HG03175 (cell line): ENCODE measurements at regions not wholly inside any gene's neighbourhood (a gene's known extent, or its start where the extent isn't known, plus 50 kb on each side); places are given as distances from the start of the nearest gene placed in this dataset.

Experiments
- ATAC-seq: cut with Tn5 transposase; IDR thresholded peaks from one replicate; pipeline ENCODE4 v1.9.1; 2021; ENCODE audit warnings: mild to moderate bottlenecking, moderate library complexity; ENCODE audit not compliant: unreplicated experiment

DNA sequence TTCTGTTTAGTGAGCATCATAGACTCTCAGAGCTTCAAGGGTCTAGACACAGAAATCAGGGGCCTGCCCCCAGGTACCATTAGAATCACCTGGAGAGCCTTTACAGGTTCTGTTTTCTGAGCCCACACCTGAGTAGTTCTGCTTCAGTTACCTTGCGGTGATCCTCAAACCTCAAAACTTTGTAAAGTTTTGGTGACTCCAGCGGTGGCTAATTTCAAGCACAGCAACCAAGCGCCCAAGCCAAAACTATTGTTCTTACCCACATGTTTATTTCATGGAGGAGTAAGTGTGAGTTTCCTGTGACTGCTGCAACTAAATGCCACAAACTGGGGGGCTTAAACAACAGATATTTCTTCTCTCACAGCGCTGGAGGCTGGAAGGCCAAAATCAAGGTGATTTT is 108.9 kb downstream of the FOXD1 start:
- no peak for ATAC-seq

- no peak for ATAC-seq
These were observed 109.5 kb downstream of the FOXD1 start for GRCh38 chr5:73339051-73339575.

GRCh38 chr5:73338256-73339050 is 110.1 kb downstream of the FOXD1 start:
- no peak for ATAC-seq

- no peak for ATAC-seq
These were observed 110.9 kb downstream of the FOXD1 start for GRCh38 chr5:73337586-73338255.

DNA sequence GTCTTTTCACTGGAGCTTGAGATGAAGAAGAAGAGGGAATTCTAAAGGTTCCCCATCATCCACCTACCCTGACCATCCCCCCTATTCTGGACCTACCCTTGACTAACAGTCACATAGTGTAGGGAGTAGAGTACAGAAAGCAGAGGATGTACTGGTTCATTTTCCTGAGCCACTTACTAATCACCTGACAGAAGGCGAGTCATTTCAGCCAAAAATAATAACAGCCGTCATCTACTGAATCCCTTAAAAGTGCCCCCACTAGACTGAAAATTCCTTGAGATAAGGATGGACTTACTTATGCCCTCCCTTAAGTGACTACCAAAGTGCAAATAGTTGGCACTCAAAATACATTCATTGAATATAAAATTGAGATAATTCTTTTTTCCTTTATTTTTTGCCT is 112.2 kb downstream of the FOXD1 start:
- ATAC-seq, result no peak

GRCh38 chr5:73333944-73334703 is 114.5 kb downstream of the FOXD1 start:
- no peak for ATAC-seq

DNA sequence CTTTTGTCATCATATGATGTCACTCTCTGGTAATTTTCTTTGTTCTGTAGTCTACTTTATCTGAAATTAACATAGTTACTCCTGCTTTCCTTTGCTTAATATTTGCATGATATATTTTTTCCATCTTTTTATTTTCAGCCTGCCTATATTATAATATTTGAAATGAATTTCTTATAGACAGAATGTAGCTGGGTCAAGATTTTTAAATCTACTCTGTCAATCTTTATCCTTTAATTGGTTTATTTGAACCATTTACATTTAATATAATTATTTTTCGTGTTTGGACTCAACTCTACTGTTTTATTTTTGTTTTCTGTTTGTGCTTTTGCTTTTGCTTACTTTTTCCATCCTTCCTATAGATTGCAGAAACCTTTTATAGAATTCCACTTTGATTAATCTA is 118.0 kb downstream of the FOXD1 start:
- ATAC-seq, result no peak

DNA sequence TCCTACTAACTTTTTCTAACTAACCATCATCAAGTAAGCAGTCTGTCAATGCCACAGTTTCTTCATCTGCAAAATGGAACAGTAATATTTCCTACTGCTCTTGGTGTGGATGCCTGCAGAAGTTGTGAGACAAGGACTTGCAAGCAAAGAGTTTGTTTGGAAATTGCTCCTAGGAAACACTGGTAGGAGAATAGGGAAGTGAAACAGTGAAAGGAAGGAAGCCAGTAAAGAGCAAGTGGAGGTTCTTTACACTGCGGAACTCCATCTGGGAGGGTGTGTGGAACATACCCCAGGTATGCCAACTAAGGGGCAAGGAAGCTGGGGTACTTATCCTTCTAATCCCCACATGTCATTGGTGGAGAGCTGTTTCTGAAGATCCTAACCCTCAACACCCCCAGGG is 119.9 kb downstream of the FOXD1 start:
- no peak for ATAC-seq

- no peak for ATAC-seq
These were observed 120.6 kb downstream of the FOXD1 start for GRCh38 chr5:73327908-73328455.

GRCh38 chr5:73325546-73325945 is 123.0 kb downstream of the FOXD1 start:
- no peak for ATAC-seq

DNA sequence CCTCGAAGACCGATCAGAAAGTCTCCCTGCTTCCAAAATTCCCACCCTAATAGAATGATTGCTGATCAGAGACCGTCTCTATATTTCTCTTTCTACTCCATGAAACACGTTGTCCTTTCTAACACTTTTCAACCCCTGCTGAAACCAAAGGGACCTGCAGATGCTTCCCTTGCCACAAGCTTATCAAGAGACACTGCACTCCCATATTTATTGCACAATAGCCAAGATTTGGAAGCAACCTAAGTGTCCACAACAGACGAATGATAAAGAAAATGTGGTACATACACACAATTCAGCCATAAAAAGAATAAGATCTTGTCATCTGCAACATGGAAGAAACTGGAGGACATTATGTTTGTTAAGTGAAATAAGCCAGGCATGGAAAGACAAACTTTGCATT is 125.1 kb downstream of the FOXD1 start:
- ATAC-seq, result no peak

DNA sequence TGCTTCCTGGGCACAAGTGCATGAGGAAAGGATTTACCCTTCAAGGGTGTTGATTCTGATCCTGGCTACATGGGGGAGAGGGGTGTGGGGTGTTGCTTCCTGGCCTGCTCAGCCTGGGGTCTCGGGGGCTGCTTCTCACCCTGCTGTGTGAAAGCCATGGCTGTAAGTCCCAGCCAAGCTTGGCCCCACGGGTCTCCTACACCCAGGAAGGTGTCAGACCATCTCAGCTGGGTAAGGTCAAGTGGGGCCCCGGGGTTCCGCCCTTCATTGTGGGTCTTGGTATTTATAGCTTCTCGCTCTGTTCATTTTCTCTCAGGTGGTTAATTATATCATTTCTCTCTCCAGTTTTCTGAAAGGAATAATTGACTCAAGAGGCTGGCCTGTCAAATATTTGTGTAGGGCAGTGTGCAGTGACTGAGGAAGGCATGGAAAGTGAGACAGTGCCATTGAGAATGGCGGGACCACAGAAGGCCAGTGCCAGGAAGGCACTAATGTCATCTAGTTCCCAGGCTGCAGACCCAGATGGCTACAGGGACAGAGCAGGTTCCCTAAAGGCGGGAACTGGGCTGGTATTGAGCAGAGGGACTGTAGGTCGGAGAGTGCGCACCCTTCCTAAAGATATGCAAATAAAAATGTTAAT is 126.0 kb downstream of the FOXD1 start:
- ATAC-seq, result no peak

GRCh38 chr5:73321757-73322436 is 126.7 kb downstream of the FOXD1 start:
- no peak for ATAC-seq

- ATAC-seq, result no peak
These were observed 129.5 kb downstream of the FOXD1 start for GRCh38 chr5:73319036-73319435.

- ATAC-seq, result no peak
These were observed 130.3 kb downstream of the FOXD1 start for GRCh38 chr5:73318308-73318719.

- no peak for ATAC-seq
These were observed 131.1 kb downstream of the FOXD1 start for GRCh38 chr5:73317523-73317922.

DNA sequence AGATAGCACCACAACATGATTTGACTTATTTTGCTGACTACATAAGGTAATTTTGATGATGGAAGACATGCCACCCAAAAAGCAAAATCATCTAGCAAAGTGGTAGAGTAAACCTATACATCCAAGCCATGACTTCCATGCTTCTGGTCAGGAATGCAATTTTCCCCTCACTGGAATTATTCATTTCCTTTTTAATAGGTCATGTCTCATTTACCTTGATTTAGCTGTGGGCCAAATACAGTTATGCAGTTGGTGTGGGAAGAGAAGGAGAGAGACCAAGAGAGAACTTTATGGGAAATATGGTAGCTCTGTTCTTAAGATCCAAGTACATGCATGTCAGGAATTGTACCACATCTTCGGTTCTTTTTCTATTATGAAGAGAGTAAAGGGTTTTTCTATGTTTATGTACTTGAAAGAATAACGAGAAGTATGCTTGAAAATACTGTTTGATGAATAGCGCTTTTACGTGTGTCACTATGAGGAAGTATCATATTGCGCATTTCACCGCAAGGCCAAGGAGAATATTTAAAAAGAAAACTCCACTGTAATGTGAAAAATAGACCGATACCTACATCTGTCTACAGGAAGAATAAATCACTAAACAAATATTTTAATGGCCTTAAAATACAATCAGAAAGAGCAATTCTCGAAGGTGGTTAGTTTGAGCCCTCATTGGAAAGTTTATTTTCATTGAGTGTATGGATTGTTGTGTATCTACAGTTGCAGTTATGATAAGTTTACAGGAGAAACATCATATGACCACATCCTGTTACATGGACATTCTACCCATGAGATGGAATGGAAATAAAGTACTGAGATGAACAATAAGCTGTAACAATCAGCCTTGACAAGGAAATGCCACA is 134.0 kb downstream of the FOXD1 start:
- no peak for ATAC-seq

- no peak for ATAC-seq
These were observed 135.6 kb downstream of the FOXD1 start for GRCh38 chr5:73312872-73313510.
